ENCODE measurements at regions not wholly inside any gene's neighbourhood (a gene's known extent, or its start where the extent isn't known, plus 50 kb on each side); places are given as distances from the start of the nearest gene placed in this dataset.

DNA sequence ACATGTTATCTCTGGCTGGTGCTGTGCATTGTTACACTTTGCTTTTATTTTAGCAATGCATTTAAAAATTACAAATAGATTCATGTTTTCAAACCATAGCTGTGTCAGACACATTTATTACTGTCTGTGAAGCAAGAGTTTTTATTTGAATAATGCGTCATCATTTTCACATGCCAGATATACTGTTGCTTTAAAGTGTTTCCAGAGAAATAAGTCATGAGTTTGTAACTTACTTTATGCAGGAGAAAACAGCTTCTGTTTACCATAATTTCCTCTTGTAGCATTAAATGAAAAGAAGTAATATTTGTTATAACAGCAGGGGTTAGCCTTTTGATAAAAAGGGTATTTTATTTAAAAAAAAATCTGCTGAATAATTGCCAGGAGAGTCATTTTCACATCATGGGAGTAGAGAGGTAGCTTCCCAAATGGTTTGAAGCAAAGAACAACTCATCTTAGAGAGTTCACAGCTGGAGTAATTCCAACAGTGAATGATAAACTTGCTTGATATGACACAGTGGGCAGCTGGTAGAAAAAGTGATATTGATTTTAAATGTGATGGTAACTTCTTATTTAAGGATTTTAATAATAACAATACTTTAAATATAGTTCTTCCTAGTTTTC, 1274.5 kb upstream of the CRIM1 start:
- DNase-seq = no peak

DNA sequence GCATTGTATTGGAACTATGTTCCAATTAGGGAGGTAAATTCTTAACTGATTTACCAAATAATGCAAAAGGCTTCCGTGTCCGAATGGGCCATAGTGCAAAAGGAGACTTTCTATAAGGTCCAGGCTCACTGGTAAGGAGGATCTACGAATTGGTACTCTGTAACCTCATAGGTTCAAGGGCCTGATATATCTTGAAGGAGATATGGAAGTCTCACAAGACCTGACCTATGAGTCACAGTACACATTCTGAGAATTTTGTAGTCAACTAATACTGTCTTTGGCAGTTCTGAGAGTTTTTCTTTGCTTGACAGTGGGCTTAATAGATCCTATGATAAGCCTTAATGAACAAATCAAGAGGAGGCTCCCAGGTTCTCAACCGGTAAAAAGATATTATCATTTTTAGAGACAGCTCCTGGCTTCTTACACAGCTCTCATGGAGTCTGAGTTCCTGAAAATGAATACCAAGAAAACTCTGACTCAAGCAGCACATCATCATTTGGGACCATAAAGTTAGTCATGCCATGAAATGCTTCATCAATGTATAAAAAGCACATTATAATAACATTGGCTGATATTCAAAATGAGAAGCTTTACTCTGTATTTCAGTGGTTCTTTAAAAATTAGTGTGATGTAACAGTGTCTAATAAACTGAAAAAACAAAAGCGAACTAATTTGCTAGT, 1275.2 kb upstream of the CRIM1 start:
- no peak for DNase-seq

GRCh38 chr2:35067420-35067819, 1288.2 kb upstream of the CRIM1 start:
- no peak for DNase-seq

GRCh38 chr2:35063836-35064235, 1291.7 kb upstream of the CRIM1 start:
- no peak for DNase-seq

GRCh38 chr2:35035883-35036282, 1319.7 kb upstream of the CRIM1 start:
- no peak for DNase-seq

DNA sequence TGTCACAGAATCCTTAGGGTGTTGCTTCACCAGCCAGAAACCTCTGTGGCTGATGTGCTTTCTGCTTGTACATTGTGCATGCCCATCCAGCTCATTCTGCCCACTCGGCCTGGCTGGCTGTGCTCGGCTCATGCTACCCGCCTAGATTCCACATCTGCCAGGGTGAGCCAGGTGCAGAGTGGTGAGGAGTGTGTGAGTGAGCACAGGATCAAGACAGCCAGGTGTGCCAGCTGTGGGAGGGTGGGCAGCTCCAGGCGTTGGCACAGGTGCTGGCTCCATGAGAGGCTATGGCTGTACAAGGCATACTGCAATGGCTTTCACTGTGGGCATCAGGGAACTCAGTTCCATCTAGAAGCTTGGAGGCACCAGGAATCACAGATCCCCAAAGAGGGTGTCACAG, 1321.8 kb upstream of the CRIM1 start:
- DNase-seq = no peak

DNA sequence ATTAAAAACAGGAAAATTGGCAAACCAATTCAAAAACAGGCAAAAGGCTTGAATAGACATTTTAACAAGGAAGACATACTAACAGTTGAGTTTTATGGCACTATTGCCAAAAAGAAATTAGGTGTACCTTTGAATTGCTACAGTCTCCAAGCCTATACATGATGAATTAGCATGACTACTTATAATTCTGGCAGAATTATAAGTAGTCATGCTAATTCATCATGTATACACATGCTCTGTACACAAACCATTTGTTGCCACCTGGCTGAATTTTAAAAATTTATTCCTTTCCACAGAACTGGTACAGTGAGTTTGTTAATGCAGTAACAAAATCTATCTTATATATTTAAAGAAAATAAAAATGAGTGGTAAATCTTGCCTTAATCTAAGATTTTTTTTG, 1332.0 kb upstream of the CRIM1 start:
- DNase-seq = no peak

DNA sequence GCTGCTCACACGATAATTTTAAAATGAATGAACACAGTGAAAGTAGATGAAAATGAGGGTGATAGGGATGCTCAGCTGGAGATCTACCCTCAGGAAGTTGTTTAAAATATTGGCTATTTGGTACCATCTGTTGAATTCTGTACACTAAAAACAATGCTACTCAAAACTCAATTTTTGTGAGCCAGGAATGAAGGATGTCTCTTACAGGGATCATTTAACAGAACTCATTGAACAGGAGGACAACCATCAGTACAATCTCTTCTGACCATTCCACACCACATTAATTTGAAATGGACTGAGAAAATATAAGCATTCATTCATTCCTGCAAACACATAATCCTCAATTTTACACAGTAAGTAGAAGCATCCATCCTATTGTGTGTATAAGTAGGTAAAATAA, 1355.1 kb upstream of the CRIM1 start:
- no peak for DNase-seq

DNA sequence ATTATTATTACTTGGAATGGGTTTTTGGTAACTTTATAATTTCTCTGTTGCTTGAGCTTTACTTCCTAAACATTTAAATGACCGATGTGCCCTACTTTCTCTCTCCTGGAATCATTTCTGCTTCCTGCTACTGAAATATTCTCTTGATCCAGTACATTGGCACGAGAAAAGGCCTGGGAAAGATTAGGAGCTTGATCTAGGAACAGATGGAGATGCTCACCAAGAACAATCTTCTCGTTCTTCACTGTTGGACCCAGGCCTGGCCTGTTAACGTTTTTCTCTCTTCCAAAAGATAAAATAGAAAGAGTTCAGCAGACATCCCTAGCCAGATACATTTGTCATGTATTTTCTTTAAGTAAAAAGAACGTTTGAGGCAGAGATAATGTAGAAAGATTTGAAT, 1356.8 kb upstream of the CRIM1 start:
- DNase-seq = no peak

DNA sequence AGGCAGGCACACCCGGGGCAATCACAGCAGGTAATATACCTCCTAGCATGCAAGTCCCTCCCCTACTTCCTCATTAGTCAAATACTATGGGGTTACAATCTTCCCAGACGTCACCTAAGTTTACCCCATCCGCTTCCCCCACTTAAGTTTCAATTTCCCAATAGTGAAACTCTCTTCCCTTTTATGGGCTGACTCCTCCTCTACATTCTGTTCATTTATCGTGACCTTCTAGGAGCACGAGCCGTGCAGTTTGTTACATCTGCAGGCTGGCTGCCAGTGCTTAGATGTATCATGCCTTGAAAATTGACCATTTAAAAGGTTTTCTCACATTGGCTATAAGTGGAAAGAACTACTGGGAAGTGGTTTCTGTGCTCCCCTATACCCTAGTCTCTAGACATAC, 1357.8 kb upstream of the CRIM1 start:
- no peak for DNase-seq

DNA sequence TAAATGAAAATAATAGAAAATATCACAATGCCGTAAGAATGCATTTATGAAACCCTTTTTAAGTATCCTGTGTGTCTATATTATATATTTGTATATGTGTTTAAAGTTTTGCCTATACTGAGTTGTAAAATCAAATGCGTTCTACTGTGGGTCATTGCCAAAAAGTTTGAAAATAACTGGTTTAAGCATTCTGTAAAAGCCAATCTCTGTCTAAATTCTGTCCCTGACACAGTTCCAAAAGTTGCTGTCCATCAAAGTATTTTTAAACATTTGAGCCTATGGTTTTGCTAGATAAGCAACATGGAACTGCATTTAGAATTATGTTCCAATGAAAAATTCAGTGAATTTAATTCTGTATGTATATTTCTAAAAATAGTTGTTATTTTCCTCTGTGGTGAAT, 1360.4 kb upstream of the CRIM1 start:
- no peak for DNase-seq

DNA sequence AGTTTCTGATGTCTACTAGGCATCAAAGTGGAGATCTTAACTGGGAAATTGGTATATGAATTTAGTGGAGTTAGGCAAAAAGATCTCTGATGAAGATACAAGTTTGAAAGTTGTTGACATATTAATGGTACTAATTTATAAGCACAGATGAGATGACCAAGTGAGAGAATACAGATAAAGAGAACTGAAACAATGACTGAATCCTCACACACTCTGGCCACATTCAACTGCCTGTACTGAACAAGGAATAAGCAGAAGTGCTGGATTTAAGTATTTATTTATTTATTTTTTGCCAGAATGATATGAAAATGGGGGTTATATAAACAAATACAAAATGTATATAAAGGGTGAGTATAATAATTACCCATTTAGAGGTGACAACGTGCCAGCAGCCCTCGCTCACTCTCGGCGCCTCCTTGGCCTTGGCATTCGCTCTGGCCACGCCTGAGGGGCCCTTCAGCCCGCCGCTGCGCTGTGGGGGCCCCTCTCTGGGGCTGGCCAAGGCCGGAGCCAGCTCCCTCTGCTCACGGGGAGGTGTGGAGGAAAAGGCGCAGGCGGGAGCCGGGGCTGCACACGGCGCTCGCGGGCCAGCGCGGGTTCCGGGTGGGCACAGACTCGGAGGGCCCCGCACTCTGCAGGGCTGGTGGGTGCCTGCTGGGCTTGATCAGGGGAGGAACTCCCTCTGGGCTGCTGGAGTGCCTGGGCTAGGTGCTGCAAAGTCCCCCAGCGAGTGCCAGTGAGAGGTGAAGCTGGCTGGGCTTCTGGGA, 1363.9 kb upstream of the CRIM1 start:
- no peak for DNase-seq

- no peak for DNase-seq
Observed at GRCh38 chr2:34985474-34985873, 1370.1 kb upstream of the CRIM1 start.

GRCh38 chr2:34980689-34981088, 1374.9 kb upstream of the CRIM1 start:
- no peak for DNase-seq

DNA sequence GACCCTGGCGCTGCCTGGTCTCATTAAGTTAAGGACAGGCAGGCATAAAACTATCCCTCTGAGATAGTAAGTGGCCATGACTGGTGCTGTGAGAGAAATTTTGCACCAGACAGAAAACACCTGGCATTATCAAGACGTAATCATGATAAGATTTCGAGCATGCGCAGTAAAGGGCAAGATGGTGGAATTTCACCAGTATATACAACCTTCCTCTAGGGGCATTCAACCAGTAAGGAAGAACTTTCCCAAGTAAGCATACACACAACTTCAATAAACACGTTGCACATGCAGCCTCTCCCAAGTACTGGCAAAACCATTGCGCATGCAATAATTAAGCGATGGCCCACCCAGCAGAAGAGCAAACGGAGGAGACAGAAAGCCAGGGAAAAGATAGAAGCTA, 1376.4 kb upstream of the CRIM1 start:
- no peak for DNase-seq

DNA sequence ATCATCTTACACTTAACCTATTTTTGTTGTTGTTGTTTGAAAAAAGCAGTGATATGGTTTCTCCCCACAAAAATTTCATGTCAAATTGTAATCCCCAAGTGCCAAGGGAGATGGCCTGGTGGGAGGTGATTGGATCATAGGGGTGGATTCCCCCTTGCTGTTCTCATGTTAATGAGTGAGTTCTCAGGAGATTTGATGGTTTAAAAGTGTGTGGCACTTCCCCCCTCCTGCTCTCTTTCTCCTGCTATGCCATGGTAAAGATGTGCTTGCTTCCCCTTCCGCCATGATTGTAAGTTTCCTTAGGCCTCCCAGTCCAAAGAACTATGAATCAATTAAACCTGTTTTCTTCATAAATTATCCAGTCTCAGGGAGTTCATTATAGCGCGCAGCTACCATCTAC, 1362.7 kb upstream of the FAM98A start:
- no peak for DNase-seq

GRCh38 chr2:34954758-34955157, 1355.7 kb upstream of the FAM98A start:
- no peak for DNase-seq

DNA sequence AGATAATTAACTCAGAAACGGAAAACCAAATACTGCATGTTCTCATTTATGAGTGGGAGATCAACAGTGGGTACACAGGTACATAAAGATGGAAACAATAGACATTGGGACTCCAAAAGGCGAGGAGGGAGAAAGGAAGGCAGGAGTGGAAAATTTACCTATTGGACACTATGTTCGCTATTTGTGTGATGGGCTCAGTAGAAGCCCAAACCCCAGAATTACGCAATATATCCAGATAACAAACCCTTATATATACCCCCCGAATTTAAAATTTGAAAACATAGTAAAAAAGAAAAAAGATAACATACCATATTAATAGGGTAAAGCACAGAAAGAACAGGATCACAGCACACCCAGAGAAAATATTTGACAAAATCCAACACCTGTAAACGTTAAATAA, 1351.7 kb upstream of the FAM98A start:
- DNase-seq = no peak

DNA sequence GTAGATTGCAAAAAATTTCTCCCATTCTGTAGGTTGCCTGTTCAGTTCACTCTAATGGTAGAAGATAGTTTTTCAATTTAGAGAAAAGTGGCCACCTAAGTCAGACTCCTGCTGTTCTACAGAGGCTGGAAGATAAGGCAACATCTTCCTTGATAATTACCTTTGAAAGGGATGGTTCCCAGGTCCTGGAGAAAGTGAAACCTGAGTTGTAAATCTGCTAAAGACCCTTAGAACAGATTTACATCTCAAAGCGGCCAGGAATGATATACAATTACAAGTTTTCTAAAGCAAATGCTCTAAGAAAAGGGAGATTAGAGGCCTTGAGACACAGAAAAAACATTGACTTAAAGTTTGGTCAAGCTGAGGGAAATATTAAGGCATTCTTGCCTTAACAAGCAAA, 1350.2 kb upstream of the FAM98A start:
- DNase-seq = no peak

DNA sequence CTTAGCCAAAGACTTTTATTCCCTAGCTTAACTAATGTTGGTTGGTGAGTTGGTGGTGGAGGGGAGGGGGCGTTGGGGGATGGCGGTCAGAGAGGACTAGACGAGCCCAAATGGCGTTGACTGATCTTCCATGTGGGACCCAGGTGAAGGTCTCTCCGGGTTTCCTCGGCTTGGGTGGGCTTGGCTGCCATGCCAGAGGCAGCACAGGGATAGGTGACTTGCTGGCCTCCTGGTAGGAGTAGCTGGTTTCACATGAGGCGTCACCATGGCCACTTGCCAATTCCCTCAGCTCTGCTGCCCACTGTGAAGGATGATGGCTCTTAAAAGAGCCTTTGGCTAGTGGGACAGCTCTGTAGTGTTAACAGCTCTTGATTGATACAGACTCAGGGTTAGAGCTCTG, 1337.0 kb upstream of the FAM98A start:
- DNase-seq = no peak

- no peak for DNase-seq
Observed at GRCh38 chr2:34912084-34912483, 1313.0 kb upstream of the FAM98A start.

DNA sequence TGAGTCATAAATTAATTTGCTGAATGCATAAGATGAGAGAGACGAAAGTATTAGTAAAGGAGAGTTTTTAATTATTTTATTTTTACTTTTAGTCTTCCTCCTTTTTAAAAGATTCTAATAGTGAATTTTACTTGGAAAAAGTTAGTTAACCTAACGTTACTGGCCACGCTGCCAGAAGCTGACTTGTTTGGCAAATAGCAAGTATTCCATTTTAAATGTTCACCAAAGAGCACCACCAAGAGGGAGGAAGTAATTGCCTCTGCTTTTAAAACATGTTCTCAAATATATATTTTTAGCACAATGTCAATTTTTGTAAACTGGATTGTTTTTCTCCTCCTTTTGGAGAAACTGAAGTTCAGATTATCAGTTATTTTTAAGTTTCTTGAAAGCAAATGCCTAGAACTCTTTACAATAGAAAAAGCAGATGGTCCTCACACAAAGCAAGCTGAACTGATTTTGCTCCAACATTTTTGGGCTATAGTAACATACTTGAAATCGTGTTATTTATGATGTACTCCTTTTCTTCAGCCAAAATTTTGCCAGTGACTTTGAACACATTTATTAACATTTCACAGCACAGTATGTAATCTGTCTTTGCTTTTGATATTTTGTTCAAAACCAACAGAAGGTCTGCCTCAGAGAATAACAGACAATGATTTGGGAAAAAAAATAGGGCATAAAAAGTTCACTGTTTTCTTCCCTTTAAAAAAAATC, 1311.0 kb upstream of the FAM98A start:
- no peak for DNase-seq

- no peak for DNase-seq
Observed at GRCh38 chr2:34907812-34908211, 1308.7 kb upstream of the FAM98A start.

DNA sequence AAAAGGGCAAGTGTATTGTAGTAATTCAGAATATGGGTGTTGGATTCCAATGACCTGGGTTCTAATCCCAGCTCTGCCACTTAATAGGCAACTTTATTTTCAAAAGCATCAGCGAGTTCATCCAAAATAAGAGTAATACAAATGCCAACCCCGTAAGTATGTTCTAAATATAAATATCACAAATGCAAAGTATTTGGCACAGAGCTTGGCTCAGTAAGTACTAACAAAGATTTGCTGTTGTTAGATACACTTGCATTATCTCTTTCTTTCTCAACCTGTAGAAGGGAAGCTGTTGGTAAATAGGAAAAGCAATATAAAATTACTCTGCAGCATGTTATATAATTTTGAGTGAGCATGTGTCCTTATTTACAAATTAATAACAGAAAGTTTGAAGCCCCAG, 1302.6 kb upstream of the FAM98A start:
- no peak for DNase-seq
